IMR-90 (cell line): ENCODE measurements at regions not wholly inside any gene's neighbourhood (a gene's known extent, or its start where the extent isn't known, plus 50 kb on each side); places are given as distances from the start of the nearest gene placed in this dataset.

Experiments used
- ATAC-seq: fragments of 200-7000 bp; cut with Tn5 transposase; 2 replicates; pipeline ENCODE4 v1.9.1; 2020; ENCODE audit warnings: low read depth, mild to moderate bottlenecking, moderate library complexity
- BruUV-seq: library from RNA; stranded (reverse); fragments of 400-500 nt; replicated peaks from 2 replicates; lab custom pipeline; 2021; lab: Mats Ljungman, UMichigan
- CTCF ChIA-PET: fragments of 300-600 bp; formaldehyde crosslinking; extraction: SDS; loops from one replicate; lab custom pipeline; 2021; ENCODE audit warnings: antibody characterized with exemption; lab: Yijun Ruan, JAX
- POLR2A ChIA-PET: fragments of 300-600 bp; sonication (Branson Sonifier 250); formaldehyde crosslinking; loops from one replicate; lab custom pipeline; 2022; ENCODE audit warnings: antibody characterized with exemption; ENCODE audit not compliant: unreplicated experiment; lab: Charles Lee
- DNase-seq: peaks from one replicate; pipeline ENCODE4 v3.0.0; 2013
- H2AFZ ChIP-seq: replicated peaks from 2 replicates; pipeline ENCODE3; 2013; ENCODE audit warnings: low read length, mild to moderate bottlenecking; ENCODE audit not compliant: poor library complexity
- H2AK5ac ChIP-seq: 2 replicates; pipeline ENCODE4 v1.6.1; 2013; ENCODE audit warnings: low read depth, low read length, inconsistent platforms
- H2AK9ac ChIP-seq: replicated peaks from 2 replicates; pipeline ENCODE3; 2013; ENCODE audit warnings: mild to moderate bottlenecking, low read depth, low read length, moderate library complexity; ENCODE audit not compliant: poor library complexity
- H2BK120ac ChIP-seq: 2 replicates; pipeline ENCODE4 v1.6.1; 2013; ENCODE audit warnings: low read depth, low read length, inconsistent platforms
- H2BK15ac ChIP-seq: 3 replicates; pipeline ENCODE4 v1.6.1; 2013; ENCODE audit warnings: low read depth, low read length, inconsistent platforms
- H2BK20ac ChIP-seq: 2 replicates; pipeline ENCODE4 v1.6.1; 2013; ENCODE audit warnings: low read depth, mild to moderate bottlenecking, inconsistent platforms, low read length, moderate library complexity
- H2BK5ac ChIP-seq: 2 replicates; pipeline ENCODE4 v1.6.1; 2013; ENCODE audit warnings: mild to moderate bottlenecking, low read depth, low read length, inconsistent platforms; ENCODE audit not compliant: poor library complexity, severe bottlenecking
- H3K14ac ChIP-seq: replicated peaks from 2 replicates; pipeline ENCODE4 v1.6.1; 2013; ENCODE audit warnings: low read depth, low read length, inconsistent platforms
- H3K18ac ChIP-seq: 2 replicates; pipeline ENCODE4 v1.6.1; 2013; ENCODE audit warnings: low read depth, low read length, control low read depth
- H3K23ac ChIP-seq: 2 replicates; pipeline ENCODE4 v1.6.1; 2013; ENCODE audit warnings: low read depth, low read length, inconsistent platforms
- H3K27ac ChIP-seq: 2 replicates; pipeline ENCODE4 v1.5.1; 2013; ENCODE audit warnings: mild to moderate bottlenecking, control low read depth, low read length; ENCODE audit not compliant: insufficient read depth
- H3K27me3 ChIP-seq: 2 replicates; pipeline ENCODE4 v1.6.1; 2013; ENCODE audit warnings: low read length; ENCODE audit not compliant: control insufficient read depth, insufficient read depth
- H3K36me3 ChIP-seq: 2 replicates; pipeline ENCODE4 v1.6.1; 2013; ENCODE audit warnings: low read length, mixed read lengths; ENCODE audit not compliant: control insufficient read depth, insufficient read depth
- H3K4ac ChIP-seq: 2 replicates; pipeline ENCODE4 v1.6.1; 2013; ENCODE audit warnings: low read depth, low read length, inconsistent platforms
- H3K4me1 ChIP-seq: 2 replicates; pipeline ENCODE4 v1.6.1; 2013; ENCODE audit warnings: low read length, mixed read lengths; ENCODE audit not compliant: control insufficient read depth, insufficient read depth
- H3K4me2 ChIP-seq: 2 replicates; pipeline ENCODE4 v1.6.1; 2013; ENCODE audit warnings: low read depth, mild to moderate bottlenecking, control low read depth, low read length, moderate library complexity
- H3K4me3 ChIP-seq: 2 replicates; pipeline ENCODE4 v1.5.1; 2013; ENCODE audit warnings: low read depth, mild to moderate bottlenecking, control low read depth, low read length, moderate library complexity; ENCODE audit not compliant: insufficient read depth
- H3K56ac ChIP-seq: 2 replicates; pipeline ENCODE4 v1.6.1; 2013; ENCODE audit warnings: low read length, inconsistent platforms; ENCODE audit not compliant: insufficient read depth; ENCODE audit errors: extremely low read depth
- H3K79me1 ChIP-seq, 2 experiments: 2 replicates each; pipeline ENCODE4 v1.6.1; 2013; ENCODE audit warnings: low read length in 2 of 2, inconsistent platforms in 1 of 2, low read depth in 1 of 2
- H3K9ac ChIP-seq: 2 replicates; pipeline ENCODE4 v1.6.1; 2013; ENCODE audit warnings: low read depth, low read length, control low read depth
- H3K9me1 ChIP-seq: 2 replicates; pipeline ENCODE4 v1.6.1; 2013; ENCODE audit warnings: low read length, inconsistent platforms; ENCODE audit not compliant: insufficient read depth
- H3K9me3 ChIP-seq: 2 replicates; pipeline ENCODE4 v1.6.1; 2013; ENCODE audit warnings: low read length; ENCODE audit not compliant: control insufficient read depth, insufficient read depth
- H4K20me1 ChIP-seq: 2 replicates; pipeline ENCODE4 v1.6.1; 2013; ENCODE audit warnings: low read length, inconsistent platforms; ENCODE audit not compliant: insufficient read depth
- H4K5ac ChIP-seq: 2 replicates; pipeline ENCODE4 v1.6.1; 2013; ENCODE audit warnings: mild to moderate bottlenecking, low read depth, low read length, control low read depth
- H4K8ac ChIP-seq, 2 experiments: 2 replicates each; pipeline ENCODE4 v1.6.1; 2013; ENCODE audit warnings: low read depth in 2 of 2, low read length in 2 of 2, control low read depth in 1 of 2, inconsistent platforms in 1 of 2
- H4K91ac ChIP-seq: 2 replicates; pipeline ENCODE4 v1.6.1; 2013; ENCODE audit warnings: low read depth, low read length, inconsistent platforms; ENCODE audit not compliant: insufficient read depth
- CEBPB ChIP-seq: IDR thresholded peaks from 2 replicates; pipeline ENCODE4 v1.6.1; 2012; ENCODE audit warnings: low read depth, low read length, improper control_type of control experiment
- ELK1 ChIP-seq: fragments of 150-350 bp; IDR thresholded peaks from 2 replicates; pipeline ENCODE4 v1.6.1; 2016; ENCODE audit warnings: low read depth, mild to moderate bottlenecking, low read length, moderate library complexity, borderline replicate concordance
- MAFK ChIP-seq: IDR thresholded peaks from 2 replicates; pipeline ENCODE4 v1.6.1; 2012; ENCODE audit warnings: low read depth, low read length, improper control_type of control experiment
- MXI1 ChIP-seq: IDR thresholded peaks from 2 replicates; pipeline ENCODE4 v1.6.1; 2012; ENCODE audit warnings: low read depth, mild to moderate bottlenecking, low read length, moderate library complexity, borderline replicate concordance
- POLR2A ChIP-seq: IDR thresholded peaks from 2 replicates; pipeline ENCODE4 v1.6.1; 2012; ENCODE audit warnings: mild to moderate bottlenecking, low read depth, low read length
- RAD21 ChIP-seq: IDR thresholded peaks from 2 replicates; pipeline ENCODE4 v1.6.1; 2012; ENCODE audit warnings: low read length, improper control_type of control experiment
- RFX5 ChIP-seq: IDR thresholded peaks from 2 replicates; pipeline ENCODE4 v1.8.0; 2012; ENCODE audit warnings: low read depth, mild to moderate bottlenecking, low read length, moderate library complexity
- dilution Hi-C: fragments of 300-500 bp; cut with HindIII; formaldehyde crosslinking; loops from one replicate; pipeline ENCODE4 v1.14.3; 2018; ENCODE audit warnings: low sequenced_read_pairs; ENCODE audit not compliant: unreplicated experiment
- in situ Hi-C: fragments of 300-500 bp; cut with MboI; formaldehyde crosslinking; loops from 3 replicates; pipeline ENCODE4 v1.14.3; 2019; ENCODE audit warnings: low sequenced_read_pairs, inconsistent platforms, mixed read lengths
- intact Hi-C: fragments of 100-400 bp; cut with micrococcal nuclease; formaldehyde crosslinking; loops from 2 replicates; pipeline ENCODE4 v1.10.0; 2022

- Histone ChIP-seq H3K9ac (no peak overlapping the region), H2BK120ac (no peak overlapping the region), H3K27ac (no peak overlapping the region), H3K23ac (no peak overlapping the region), H3K4me1 (peaks cover 4% of the 10 kb centered on the region), H3K9me1 (no peaks in the 10 kb centered on the region), H3K4me3 (no peak overlapping the region), H4K8ac (no peak overlapping the region), H2BK15ac (no peak overlapping the region), H3K14ac (no peak overlapping the region), H2BK5ac (no peak overlapping the region), H2BK20ac (no peak overlapping the region), H4K5ac (no peak overlapping the region), H3K79me1 (no peaks in the 10 kb centered on the region), H3K9me3 (no peaks in the 10 kb centered on the region), H3K56ac (no peak overlapping the region), H4K91ac (no peak overlapping the region), H2AK5ac (no peak overlapping the region), H3K36me3 (no peaks in the 10 kb centered on the region), H3K27me3 (no peaks in the 10 kb centered on the region), H3K4me2 (no peak overlapping the region), H2AFZ (no peak overlapping the region), H3K18ac (no peak overlapping the region), H2AK9ac (no peak overlapping the region), H4K20me1 (no peaks in the 10 kb centered on the region), H3K4ac (no peak overlapping the region)
- TF ChIP-seq MAFK (peak; percentile 63; the same call in 1 of the 2 replicates), POLR2A (no peak), RAD21 (no peak), ELK1 (no peak), RFX5 (no peak), CEBPB (no peak), MXI1 (no peak)
- ChIA-PET CTCF (no interaction called here), POLR2A (no interaction called here)
- DNase-seq, result no peak
- ATAC-seq, result no peak
- in situ Hi-C loops (no loop called here), intact Hi-C loops (no loop called here), dilution Hi-C loops (no loop called here)
- BruUV-seq, result no TSS peak
These were observed 124.0 kb upstream of the PMFBP1 start for GRCh38 chr16:72295914-72296313.
